ENCODE measurements at regions not wholly inside any gene's neighbourhood (a gene's known extent, or its start where the extent isn't known, plus 50 kb on each side); places are given as distances from the start of the nearest gene placed in this dataset.

- TF ChIP-seq SRSF7 (optimal IDR thresholded peaks at IDR 0.05; ENCODE audit: low read depth, low read length) (no peak), POLR2A (conservative IDR thresholded peaks at IDR 0.05) (no peak)
These were observed 88.1 kb upstream of the ADAMTSL1 start for GRCh38 chr9:18385696-18386490.

Measured in K562 (cell line).